ENCODE measurements at regions not wholly inside any gene's neighbourhood (a gene's known extent, or its start where the extent isn't known, plus 50 kb on each side); places are given as distances from the start of the nearest gene placed in this dataset.

- TF ChIP-seq, protein P1, sequence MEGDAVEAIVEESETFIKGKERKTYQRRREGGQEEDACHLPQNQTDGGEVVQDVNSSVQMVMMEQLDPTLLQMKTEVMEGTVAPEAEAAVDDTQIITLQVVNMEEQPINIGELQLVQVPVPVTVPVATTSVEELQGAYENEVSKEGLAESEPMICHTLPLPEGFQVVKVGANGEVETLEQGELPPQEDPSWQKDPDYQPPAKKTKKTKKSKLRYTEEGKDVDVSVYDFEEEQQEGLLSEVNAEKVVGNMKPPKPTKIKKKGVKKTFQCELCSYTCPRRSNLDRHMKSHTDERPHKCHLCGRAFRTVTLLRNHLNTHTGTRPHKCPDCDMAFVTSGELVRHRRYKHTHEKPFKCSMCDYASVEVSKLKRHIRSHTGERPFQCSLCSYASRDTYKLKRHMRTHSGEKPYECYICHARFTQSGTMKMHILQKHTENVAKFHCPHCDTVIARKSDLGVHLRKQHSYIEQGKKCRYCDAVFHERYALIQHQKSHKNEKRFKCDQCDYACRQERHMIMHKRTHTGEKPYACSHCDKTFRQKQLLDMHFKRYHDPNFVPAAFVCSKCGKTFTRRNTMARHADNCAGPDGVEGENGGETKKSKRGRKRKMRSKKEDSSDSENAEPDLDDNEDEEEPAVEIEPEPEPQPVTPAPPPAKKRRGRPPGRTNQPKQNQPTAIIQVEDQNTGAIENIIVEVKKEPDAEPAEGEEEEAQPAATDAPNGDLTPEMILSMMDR (IDR thresholded peaks at IDR 0.05): no peak
- TF ChIP-seq POLR2A (IDR thresholded peaks at IDR 0.05): no peak
Measured at GRCh38 chr7:46879783-46880182, 702.1 kb downstream of the TNS3 start.
